IPS-15b (cell line): ENCODE measurements at regions not wholly inside any gene's neighbourhood (a gene's known extent, or its start where the extent isn't known, plus 50 kb on each side); places are given as distances from the start of the nearest gene placed in this dataset.
A peak's percentile ranks its signal among the peaks of the same experiment; 100 is the strongest.

Experiments
- H3K27me3 ChIP-seq: one replicate; pipeline ENCODE4 v1.6.1; 2013; ENCODE audit warnings: low read length; ENCODE audit not compliant: control insufficient read depth, insufficient read depth
- H3K36me3 ChIP-seq: one replicate; pipeline ENCODE4 v1.6.1; 2013; ENCODE audit warnings: low read length; ENCODE audit not compliant: control insufficient read depth, insufficient read depth
- H3K4me1 ChIP-seq: one replicate; pipeline ENCODE4 v1.6.1; 2013; ENCODE audit warnings: mild to moderate bottlenecking, low read length; ENCODE audit not compliant: control insufficient read depth, insufficient read depth
- H3K4me3 ChIP-seq: one replicate; pipeline ENCODE4 v1.5.1; 2013; ENCODE audit warnings: low read depth, low read length
- H3K9ac ChIP-seq: one replicate; pipeline ENCODE4 v1.6.1; 2013; ENCODE audit warnings: low read depth, mild to moderate bottlenecking, low read length
- H3K9me3 ChIP-seq: one replicate; pipeline ENCODE4 v1.6.1; 2013; ENCODE audit warnings: mild to moderate bottlenecking, low read length; ENCODE audit not compliant: control insufficient read depth, insufficient read depth

GRCh38 chr19:30708416-30709178, 336.4 kb downstream of the ZNF536 start:
- H3K9ac ChIP-seq: no peak overlapping the region
- H3K4me1 ChIP-seq: peaks cover 4% of the 10 kb centered on the region
- no peaks in the 10 kb centered on the region for H3K9me3 ChIP-seq
- H3K4me3 ChIP-seq: no peak overlapping the region
- no peaks in the 10 kb centered on the region for H3K27me3 ChIP-seq
- no peaks in the 10 kb centered on the region for H3K36me3 ChIP-seq

GRCh38 chr19:30704771-30705330, 332.7 kb downstream of the ZNF536 start:
- no peak overlapping the region for H3K4me3 ChIP-seq
- H3K9ac ChIP-seq: no peak overlapping the region
- H3K9me3 ChIP-seq: no peaks in the 10 kb centered on the region
- no peaks in the 10 kb centered on the region for H3K4me1 ChIP-seq
- no peaks in the 10 kb centered on the region for H3K27me3 ChIP-seq
- H3K36me3 ChIP-seq: no peaks in the 10 kb centered on the region

- Histone ChIP-seq H3K9me3 (no peaks in the 10 kb centered on the region), H3K4me1 (no peaks in the 10 kb centered on the region), H3K4me3 (no peak overlapping the region), H3K36me3 (no peaks in the 10 kb centered on the region), H3K27me3 (no peaks in the 10 kb centered on the region), H3K9ac (no peak overlapping the region)
Observed at GRCh38 chr19:30703645-30704044, 331.5 kb downstream of the ZNF536 start.

- Histone ChIP-seq H3K36me3 (no peaks in the 10 kb centered on the region), H3K9me3 (no peaks in the 10 kb centered on the region), H3K4me1 (no peaks in the 10 kb centered on the region), H3K4me3 (no peak overlapping the region), H3K27me3 (no peaks in the 10 kb centered on the region), H3K9ac (no peak overlapping the region)
Observed at GRCh38 chr19:30701178-30701577, 329.0 kb downstream of the ZNF536 start.

- H3K9ac ChIP-seq: no peak overlapping the region
- no peaks in the 10 kb centered on the region for H3K4me1 ChIP-seq
- H3K4me3 ChIP-seq: no peak overlapping the region
- H3K36me3 ChIP-seq: no peaks in the 10 kb centered on the region
- no peaks in the 10 kb centered on the region for H3K27me3 ChIP-seq
- H3K9me3 ChIP-seq: no peaks in the 10 kb centered on the region
Observed at GRCh38 chr19:30699871-30700280, 327.7 kb downstream of the ZNF536 start.

GRCh38 chr19:30696514-30696913, 324.3 kb downstream of the ZNF536 start:
- Histone ChIP-seq H3K4me3 (no peak overlapping the region), H3K9me3 (no peaks in the 10 kb centered on the region), H3K36me3 (no peaks in the 10 kb centered on the region), H3K9ac (no peak overlapping the region), H3K27me3 (no peaks in the 10 kb centered on the region), H3K4me1 (peaks cover 7% of the 10 kb centered on the region)

- Histone ChIP-seq H3K9me3 (no peaks in the 10 kb centered on the region), H3K4me1 (peaks cover 11% of the 10 kb centered on the region), H3K9ac (no peak overlapping the region), H3K36me3 (no peaks in the 10 kb centered on the region), H3K27me3 (no peaks in the 10 kb centered on the region), H3K4me3 (no peak overlapping the region)
Observed at GRCh38 chr19:30695171-30695875, 323.1 kb downstream of the ZNF536 start.

- no peak overlapping the region for H3K4me3 ChIP-seq
- no peaks in the 10 kb centered on the region for H3K36me3 ChIP-seq
- H3K9ac ChIP-seq: no peak overlapping the region
- H3K4me1 ChIP-seq: peaks cover 11% of the 10 kb centered on the region
- H3K27me3 ChIP-seq: no peaks in the 10 kb centered on the region
- H3K9me3 ChIP-seq: no peaks in the 10 kb centered on the region
Observed at GRCh38 chr19:30694156-30694755, 322.1 kb downstream of the ZNF536 start.

GRCh38 chr19:30692879-30693503, 320.8 kb downstream of the ZNF536 start:
- Histone ChIP-seq H3K4me3 (no peak overlapping the region), H3K36me3 (no peaks in the 10 kb centered on the region), H3K27me3 (no peaks in the 10 kb centered on the region), H3K4me1 (peaks cover 11% of the 10 kb centered on the region), H3K9ac (no peak overlapping the region), H3K9me3 (no peaks in the 10 kb centered on the region)

- no peaks in the 10 kb centered on the region for H3K9me3 ChIP-seq
- no peaks in the 10 kb centered on the region for H3K27me3 ChIP-seq
- peaks cover 11% of the 10 kb centered on the region for H3K4me1 ChIP-seq
- H3K4me3 ChIP-seq: no peak overlapping the region
- no peaks in the 10 kb centered on the region for H3K36me3 ChIP-seq
- no peak overlapping the region for H3K9ac ChIP-seq
Observed at GRCh38 chr19:30692181-30692811, 320.1 kb downstream of the ZNF536 start.

- H3K27me3 ChIP-seq: no peaks in the 10 kb centered on the region
- no peaks in the 10 kb centered on the region for H3K9me3 ChIP-seq
- no peaks in the 10 kb centered on the region for H3K36me3 ChIP-seq
- peaks cover 11% of the 10 kb centered on the region for H3K4me1 ChIP-seq
- no peak overlapping the region for H3K4me3 ChIP-seq
- H3K9ac ChIP-seq: peak overlapping the region; percentile 47
Observed at GRCh38 chr19:30691819-30692166, 319.6 kb downstream of the ZNF536 start.
